ENCODE measurements at regions not wholly inside any gene's neighbourhood (a gene's known extent, or its start where the extent isn't known, plus 50 kb on each side); places are given as distances from the start of the nearest gene placed in this dataset.

GRCh38 chr13:44855860-44856259 lies 133.4 kb downstream of the NUFIP1 start:
- FAIRE-seq (no peak), DNase-seq (ENCODE audit: low read depth in 1 of 2, low spot score in 2 of 2) (no peak)
- WGBS, 2 experiments (ENCODE audit: extremely low coverage in 1 of 2, insufficient coverage in 1 of 2, insufficient read length in 1 of 2, insufficient replicate concordance in 2 of 2, low coverage in 1 of 2, low lambda C conversion rate in 2 of 2, missing lambda C conversion rate in 1 of 2): 95% methylated on average over 4 of the region's 4 CpGs; no CpG with 5 or more reads in 1 of the 2 experiments

More at GRCh38 chr13:44855860-44856259, 133.4 kb downstream of the NUFIP1 start:
- Histone ChIP-seq H3K9me3 (ENCODE audit: insufficient read depth in 2 of 2, low read depth in 1 of 2, low read length in 1 of 2) (no peaks in the 10 kb centered on the region), H3K4me2 (ENCODE audit: insufficient read depth in 1 of 2, low read depth in 2 of 2, low read length in 2 of 2) (no peak overlapping the region), H3K18ac (ENCODE audit: extremely low read depth, low read length) (no peak overlapping the region), H3K27me3 (replicated peaks in 1 of 4; ENCODE audit: control insufficient read depth in 3 of 4, extremely low read depth in 1 of 4, insufficient read depth in 3 of 4, low read length in 3 of 4) (no peaks in the 10 kb centered on the region), H4K8ac (ENCODE audit: extremely low read depth, insufficient read depth, low read length) (0 out of 2 replicates have a peak overlapping the region, but pooled peaks have one; percentile 9), H2AK5ac (ENCODE audit: low read depth, low read length) (no peak overlapping the region), H2BK20ac (ENCODE audit: low read length) (no peak overlapping the region), H4K91ac (replicated peaks; ENCODE audit: insufficient read length, low read length) (no peak overlapping the region), H2BK15ac (ENCODE audit: low read length) (no peak overlapping the region), H3K4me1 (replicated peaks in 1 of 4; ENCODE audit: control insufficient read depth in 3 of 4, insufficient read depth in 4 of 4, low read length in 3 of 4) (peaks cover 0 to 8% (median 3%) of the 10 kb centered on the region in 4 experiments; a peak in 4 of 7 replicates), H2BK12ac (ENCODE audit: low read depth, low read length) (no peak overlapping the region), H4K5ac (ENCODE audit: insufficient read length, low read depth, low read length) (no peak overlapping the region), H2BK5ac (ENCODE audit: low read depth, low read length) (no peak overlapping the region), H3K4ac (replicated peaks; ENCODE audit: insufficient read length, low read depth, low read length) (no peak overlapping the region), H3K14ac (ENCODE audit: insufficient read length) (no peak overlapping the region), H3K4me3 (ENCODE audit: extremely low read depth in 1 of 4, insufficient read depth in 2 of 4, low read depth in 3 of 4, low read length in 4 of 4) (no peak overlapping the region), H3K23me2 (ENCODE audit: low read depth, low read length) (no peaks in the 10 kb centered on the region), H3K56ac (replicated peaks; ENCODE audit: insufficient read length, low read depth, low read length) (no peak overlapping the region), H3K23ac (ENCODE audit: insufficient read length) (no peak overlapping the region), H3K9ac (replicated peaks in 1 of 4; ENCODE audit: extremely low read depth in 1 of 4, low read depth in 3 of 4, low read length in 3 of 4) (no peak overlapping the region), H3K36me3 (ENCODE audit: control insufficient read depth in 2 of 4, insufficient read depth in 4 of 4, low read length in 3 of 4) (no peaks in the 10 kb centered on the region), H2AFZ (ENCODE audit: low read length) (no peak overlapping the region), H2BK120ac (replicated peaks; ENCODE audit: low read depth, low read length) (no peak overlapping the region), H4K20me1 (replicated peaks in 1 of 2; ENCODE audit: control insufficient read depth in 1 of 2, insufficient read depth in 2 of 2, low read length in 2 of 2) (no peaks in the 10 kb centered on the region), H3K79me1 (ENCODE audit: low read depth, low read length) (no peaks in the 10 kb centered on the region), H3K79me2 (ENCODE audit: control insufficient read depth in 1 of 2, insufficient read depth in 2 of 2, low read length in 2 of 2) (no peaks in the 10 kb centered on the region), H3K27ac (ENCODE audit: low read depth, low read length) (no peak overlapping the region)
- TF ChIP-seq SRF (IDR thresholded peaks at IDR 0.05; ENCODE audit: low read depth, low read length): no peak
- no peak for TF ChIP-seq ATF2 (IDR thresholded peaks at IDR 0.05; ENCODE audit: low read length)
- no peak for TF ChIP-seq NANOG (IDR thresholded peaks at IDR 0.05; ENCODE audit: insufficient read depth, low read depth, low read length, poor library complexity, severe bottlenecking)
- no peak for TF ChIP-seq NRF1 (IDR thresholded peaks at IDR 0.05; ENCODE audit: low read depth, low read length)
- TF ChIP-seq POLR2AphosphoS5 (IDR thresholded peaks at IDR 0.05; ENCODE audit: low read depth, low read length): no peak
- no peak for TF ChIP-seq CHD2 (IDR thresholded peaks at IDR 0.05; ENCODE audit: low read length)
- no peak for TF ChIP-seq KDM1A (IDR thresholded peaks at IDR 0.05; ENCODE audit: borderline replicate concordance, low read length)
- ChIA-PET CTCF (ENCODE audit: partially characterized antibody) (interaction anchor here (1.1 to 1.7 kb wide), 3 partner anchors 13 to 117 kb away, joined by 3 to 4 read pairs (median 3); no protein-coding TSS in a partner anchor), POLR2A (ENCODE audit: partially characterized antibody) (no interaction called here)
